NCI-H82 (cell line): ENCODE measurements at regions not wholly inside any gene's neighbourhood (a gene's known extent, or its start where the extent isn't known, plus 50 kb on each side); places are given as distances from the start of the nearest gene placed in this dataset.

Experiments used
- DNase-seq: peaks from one replicate; lab custom pipeline; 2025; lab: John Stamatoyannopoulos, UW

DNA sequence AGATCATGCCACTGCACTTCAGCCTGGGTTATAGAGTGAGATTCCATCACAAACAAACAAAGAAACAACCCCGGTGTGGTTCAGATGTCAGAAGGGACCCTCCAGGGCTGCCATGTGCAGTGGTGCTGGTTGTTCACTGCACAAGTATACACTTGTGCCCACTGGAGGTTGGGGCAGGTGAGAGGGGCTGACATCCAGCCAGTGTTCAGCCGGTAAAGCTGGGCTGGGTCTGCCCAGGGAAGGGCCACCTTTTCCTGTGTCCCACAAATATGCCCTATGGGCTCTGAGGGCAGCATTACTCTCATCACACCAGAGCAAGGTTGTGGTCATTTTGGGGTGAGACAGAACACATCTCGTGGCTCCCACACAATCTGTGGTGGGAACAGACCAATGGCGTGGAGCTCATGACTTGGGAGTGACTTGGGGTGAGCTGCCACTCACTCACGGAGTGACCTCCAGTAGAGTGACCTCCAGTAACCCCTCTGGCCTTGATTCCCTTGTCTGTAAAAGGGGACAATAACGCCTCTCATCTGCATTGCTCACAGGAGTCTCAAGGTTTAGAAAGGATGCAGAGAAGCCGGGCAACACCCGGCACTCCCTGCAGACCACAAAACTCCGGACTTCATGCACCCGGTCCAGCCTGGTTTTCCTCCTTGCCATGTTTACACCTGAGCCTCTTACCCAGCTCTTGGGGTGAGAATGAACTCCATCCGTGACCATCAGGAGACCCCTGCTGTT lies 69.0 kb upstream of the VRK1 start:
- DNase-seq = no peak

- DNase-seq = peak; percentile 87
Measured at GRCh38 chr14:96729889-96730288, 67.3 kb upstream of the VRK1 start.

DNA sequence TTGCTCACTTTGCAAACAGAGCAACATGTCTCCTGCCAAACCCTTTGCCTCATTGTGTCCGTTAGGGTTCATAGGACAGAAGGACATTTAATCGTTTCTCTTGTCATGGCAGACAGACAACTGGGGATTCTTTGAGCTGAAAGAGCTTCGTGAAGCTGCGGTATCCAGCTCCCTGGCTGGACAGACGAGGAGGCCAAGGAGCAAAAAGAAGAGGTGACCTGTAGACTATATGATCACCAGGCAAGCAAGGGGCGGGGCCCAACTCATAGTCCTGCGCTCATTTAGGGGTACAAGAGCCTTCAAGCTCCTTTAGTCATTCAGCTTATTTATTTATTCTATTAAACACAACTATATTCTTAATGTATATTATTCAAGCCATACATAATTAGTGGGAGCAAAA lies 66.8 kb upstream of the VRK1 start:
- peak; percentile 49 for DNase-seq

GRCh38 chr14:96734076-96734622 lies 63.0 kb upstream of the VRK1 start:
- no peak for DNase-seq

DNA sequence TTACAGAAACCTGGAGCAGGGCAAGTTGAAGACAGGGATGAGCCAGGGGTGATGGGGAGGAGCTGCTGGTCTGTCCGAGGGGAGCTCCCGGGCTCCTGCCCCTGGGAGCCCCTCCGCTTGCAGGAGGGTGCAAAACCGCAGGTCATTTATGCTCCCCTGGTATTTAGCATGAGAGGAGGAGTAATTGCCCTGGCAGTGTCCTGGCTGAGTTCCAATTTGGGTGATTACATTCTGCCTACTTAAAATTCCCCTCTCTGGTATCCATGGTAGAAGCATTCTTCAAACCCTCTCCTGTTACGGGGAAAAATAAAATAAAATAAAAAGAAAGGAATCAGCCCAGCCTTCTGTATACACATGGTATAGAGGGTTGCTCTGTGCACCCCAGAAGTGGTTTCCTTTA lies 61.7 kb upstream of the VRK1 start:
- peak; percentile 71 for DNase-seq

- no peak for DNase-seq
Measured at GRCh38 chr14:96736439-96736838, 60.7 kb upstream of the VRK1 start.

GRCh38 chr14:96737881-96738280 lies 59.3 kb upstream of the VRK1 start:
- DNase-seq = no peak

- DNase-seq = no peak
Measured at GRCh38 chr14:96739200-96739910, 57.8 kb upstream of the VRK1 start.

- peak; percentile 65 for DNase-seq
Measured at GRCh38 chr14:96741151-96741977, 55.8 kb upstream of the VRK1 start.

- DNase-seq = no peak
Measured at GRCh38 chr14:96744262-96744661, 52.9 kb upstream of the VRK1 start.

GRCh38 chr14:96745500-96746051 lies 51.6 kb upstream of the VRK1 start:
- DNase-seq = no peak

DNA sequence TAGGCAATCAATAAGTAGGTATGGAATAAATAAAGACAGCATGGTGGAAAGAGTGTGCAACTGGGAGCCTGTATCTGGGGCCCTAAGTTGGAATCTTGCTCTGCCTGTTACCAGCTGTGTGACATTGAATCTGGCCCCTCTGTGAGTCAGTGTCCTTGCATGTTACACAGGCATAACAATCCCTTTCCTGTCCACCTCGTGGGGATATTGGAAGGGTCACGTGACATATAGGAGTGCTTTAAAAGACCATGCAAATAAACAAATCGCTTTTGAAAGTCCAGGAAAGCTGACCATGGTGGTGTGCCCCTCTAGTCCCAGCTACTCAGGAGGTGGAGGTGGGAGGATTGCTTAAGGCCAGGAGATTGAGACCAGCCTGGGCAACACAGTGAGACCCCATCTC lies 51.1 kb upstream of the VRK1 start:
- DNase-seq = no peak

DNA sequence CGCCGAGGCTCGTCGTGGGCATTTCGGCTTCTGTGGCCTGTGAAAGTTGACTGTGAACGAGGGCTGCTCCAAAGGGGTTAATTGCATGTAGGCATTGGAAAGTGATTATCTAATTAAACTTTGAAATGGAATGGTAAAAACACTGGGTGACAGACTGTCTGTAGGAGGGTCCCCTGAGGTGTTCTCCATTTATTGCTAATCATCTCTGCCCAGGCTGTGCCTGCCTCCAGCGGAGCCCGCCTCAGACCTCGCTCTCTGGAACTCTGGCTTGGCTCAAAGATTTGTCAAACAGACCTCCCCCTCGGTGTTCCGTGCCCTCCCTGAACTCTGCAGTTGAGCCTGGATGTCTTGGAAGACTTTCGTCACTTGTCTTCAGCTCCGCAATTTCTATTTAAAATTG lies 50.2 kb upstream of the VRK1 start:
- DNase-seq = peak; percentile 52
